ENCODE measurements at regions not wholly inside any gene's neighbourhood (a gene's known extent, or its start where the extent isn't known, plus 50 kb on each side); places are given as distances from the start of the nearest gene placed in this dataset.

- no peak for DNase-seq
These were observed 477.4 kb upstream of the MDFIC2 start for GRCh38 chr3:70789878-70790277.

GRCh38 chr3:70780790-70781189 is 468.4 kb upstream of the MDFIC2 start:
- DNase-seq, result no peak

GRCh38 chr3:70779296-70779695 is 466.9 kb upstream of the MDFIC2 start:
- no peak for DNase-seq

GRCh38 chr3:70776081-70776480 is 463.6 kb upstream of the MDFIC2 start:
- DNase-seq, result no peak

GRCh38 chr3:70775257-70775656 is 462.8 kb upstream of the MDFIC2 start:
- DNase-seq, result no peak

- DNase-seq, result no peak
These were observed 462.2 kb upstream of the MDFIC2 start for GRCh38 chr3:70774641-70775040.

GRCh38 chr3:70771426-70772147 is 459.1 kb upstream of the MDFIC2 start:
- DNase-seq, result no peak

- DNase-seq, result no peak
These were observed 458.2 kb upstream of the MDFIC2 start for GRCh38 chr3:70770650-70771049.

GRCh38 chr3:70766301-70766700 is 453.9 kb upstream of the MDFIC2 start:
- DNase-seq, result no peak

- no peak for DNase-seq
These were observed 451.5 kb upstream of the MDFIC2 start for GRCh38 chr3:70763894-70764293.

GRCh38 chr3:70757658-70758057 is 445.2 kb upstream of the MDFIC2 start:
- no peak for DNase-seq

- no peak for DNase-seq
These were observed 443.1 kb upstream of the MDFIC2 start for GRCh38 chr3:70755526-70755925.

- DNase-seq, result no peak
These were observed 441.9 kb upstream of the MDFIC2 start for GRCh38 chr3:70754314-70754713.

- DNase-seq, result no peak
These were observed 441.1 kb upstream of the MDFIC2 start for GRCh38 chr3:70753572-70753971.

GRCh38 chr3:70752051-70752450 is 439.6 kb upstream of the MDFIC2 start:
- DNase-seq, result no peak

GRCh38 chr3:70749122-70749521 is 436.7 kb upstream of the MDFIC2 start:
- DNase-seq, result no peak

GRCh38 chr3:70748593-70748992 is 436.2 kb upstream of the MDFIC2 start:
- no peak for DNase-seq

- no peak for DNase-seq
These were observed 435.4 kb upstream of the MDFIC2 start for GRCh38 chr3:70747847-70748246.

GRCh38 chr3:70744536-70744935 is 432.1 kb upstream of the MDFIC2 start:
- no peak for DNase-seq

- no peak for DNase-seq
These were observed 431.3 kb upstream of the MDFIC2 start for GRCh38 chr3:70743754-70744153.

GRCh38 chr3:70742081-70742480 is 429.6 kb upstream of the MDFIC2 start:
- DNase-seq, result no peak

- no peak for DNase-seq
These were observed 428.4 kb upstream of the MDFIC2 start for GRCh38 chr3:70740872-70741271.

GRCh38 chr3:70740071-70740470 is 427.6 kb upstream of the MDFIC2 start:
- DNase-seq, result peak; percentile 11

GRCh38 chr3:70738291-70738681 is 425.8 kb upstream of the MDFIC2 start:
- DNase-seq, result no peak

GRCh38 chr3:70737666-70738290 is 425.3 kb upstream of the MDFIC2 start:
- no peak for DNase-seq

All from NCI-H1048 (cell line).